ENCODE measurements at regions not wholly inside any gene's neighbourhood (a gene's known extent, or its start where the extent isn't known, plus 50 kb on each side); places are given as distances from the start of the nearest gene placed in this dataset.
A peak's percentile ranks its signal among the peaks of the same experiment; 100 is the strongest.

- DNase-seq = no peak
These were observed 317.3 kb downstream of the GADD45G start for GRCh38 chr9:89922099-89922498.

- DNase-seq = no peak
These were observed 318.4 kb downstream of the GADD45G start for GRCh38 chr9:89923174-89923573.

DNA sequence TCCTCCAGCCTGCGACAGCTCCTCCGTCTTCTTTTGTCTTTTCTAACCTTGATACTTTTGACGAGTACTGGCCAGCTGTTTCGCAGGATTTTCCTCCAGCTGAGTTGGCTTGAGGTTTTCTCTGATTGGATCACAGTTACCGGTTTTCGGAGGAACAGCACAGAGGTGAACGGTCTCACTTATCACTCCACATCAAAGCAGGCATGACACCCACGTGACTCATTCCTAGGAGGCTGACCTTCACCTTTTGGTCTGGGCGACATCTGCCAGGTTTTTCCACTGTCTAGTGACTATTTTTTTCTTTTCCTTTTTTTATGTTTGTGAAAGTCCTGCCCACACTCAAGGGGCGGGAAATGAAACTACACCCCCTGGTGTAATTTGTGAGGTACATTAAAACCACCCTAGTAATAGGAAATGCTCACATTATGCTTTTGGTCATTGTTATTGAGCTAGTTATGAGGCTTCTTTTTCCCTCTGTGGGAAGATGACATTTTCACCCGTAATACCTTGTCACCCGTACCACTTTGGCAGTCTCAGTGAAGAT is 319.2 kb downstream of the GADD45G start:
- peak; percentile 41 to 45 for DNase-seq

DNA sequence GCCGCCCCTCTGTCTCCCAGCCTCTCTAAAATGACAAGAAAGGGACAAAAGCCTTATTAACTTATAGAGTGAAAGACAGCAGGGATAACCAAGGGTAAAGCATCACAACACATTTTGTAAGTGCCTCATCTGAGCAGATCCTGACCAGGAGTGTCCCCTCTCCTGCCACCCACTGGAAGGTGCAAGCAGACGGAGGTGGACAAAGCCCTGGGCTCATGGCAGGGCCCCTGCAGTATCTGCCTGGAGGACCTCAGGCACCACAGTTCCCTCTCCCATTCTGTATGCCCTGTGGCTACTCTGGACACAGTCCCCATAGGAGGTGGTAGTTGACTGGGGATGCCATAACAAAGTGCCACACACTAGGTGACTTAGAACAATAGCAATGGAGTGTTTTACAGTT is 319.8 kb downstream of the GADD45G start:
- DNase-seq = no peak

GRCh38 chr9:89926167-89926566 is 321.4 kb downstream of the GADD45G start:
- no peak for DNase-seq

DNA sequence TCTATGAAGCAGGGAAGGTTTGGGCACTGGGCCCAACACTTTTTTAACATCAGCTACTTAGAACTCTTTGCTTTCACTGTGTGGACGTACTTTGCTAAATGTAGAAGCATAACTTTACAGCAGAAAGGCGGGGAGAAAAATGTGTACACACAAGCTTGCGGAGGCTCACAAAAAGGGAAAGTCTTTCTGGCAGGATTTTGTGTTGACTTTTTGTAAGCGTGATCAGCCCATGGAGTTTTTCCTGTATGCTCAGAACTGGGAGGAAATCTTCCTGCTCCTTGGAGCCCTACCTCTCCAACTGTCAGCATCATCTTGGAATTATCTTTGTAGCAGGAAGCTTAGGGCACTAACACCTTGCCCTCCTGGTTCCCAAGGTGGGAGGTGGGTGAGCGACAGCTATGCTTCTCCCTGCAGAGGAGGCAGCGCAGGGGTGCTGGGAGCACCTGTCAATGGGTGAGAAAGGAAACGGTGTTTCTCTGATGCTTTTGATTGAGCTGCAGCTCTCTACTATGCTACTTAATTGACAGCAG is 321.9 kb downstream of the GADD45G start:
- no peak for DNase-seq

GRCh38 chr9:89928106-89928505 is 323.3 kb downstream of the GADD45G start:
- DNase-seq = no peak

GRCh38 chr9:89928521-89929275 is 323.9 kb downstream of the GADD45G start:
- DNase-seq = no peak

DNA sequence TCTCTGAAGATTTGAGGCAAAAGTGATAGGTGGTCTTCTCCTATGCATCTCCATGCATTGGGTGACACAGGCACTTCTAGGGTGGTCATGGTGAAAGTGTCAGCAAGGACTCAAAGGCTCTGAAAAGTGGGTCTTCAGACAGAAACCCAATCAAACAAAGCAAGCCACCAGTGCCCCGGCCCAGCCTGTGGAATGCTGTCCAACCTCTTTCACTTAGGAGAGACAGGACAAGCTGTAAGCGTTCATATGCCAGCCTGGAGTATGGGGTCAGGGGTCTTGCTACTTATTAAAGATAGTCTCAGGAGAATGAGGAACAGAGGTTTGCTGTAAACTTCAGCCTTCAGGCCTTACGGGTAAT is 324.5 kb downstream of the GADD45G start:
- DNase-seq = no peak

GRCh38 chr9:89929673-89930480 is 325.1 kb downstream of the GADD45G start:
- no peak for DNase-seq

- no peak for DNase-seq
These were observed 328.8 kb downstream of the GADD45G start for GRCh38 chr9:89933578-89933977.

- DNase-seq = no peak
These were observed 330.3 kb downstream of the GADD45G start for GRCh38 chr9:89935115-89935514.

- DNase-seq = no peak
These were observed 331.0 kb downstream of the GADD45G start for GRCh38 chr9:89935801-89936200.

DNA sequence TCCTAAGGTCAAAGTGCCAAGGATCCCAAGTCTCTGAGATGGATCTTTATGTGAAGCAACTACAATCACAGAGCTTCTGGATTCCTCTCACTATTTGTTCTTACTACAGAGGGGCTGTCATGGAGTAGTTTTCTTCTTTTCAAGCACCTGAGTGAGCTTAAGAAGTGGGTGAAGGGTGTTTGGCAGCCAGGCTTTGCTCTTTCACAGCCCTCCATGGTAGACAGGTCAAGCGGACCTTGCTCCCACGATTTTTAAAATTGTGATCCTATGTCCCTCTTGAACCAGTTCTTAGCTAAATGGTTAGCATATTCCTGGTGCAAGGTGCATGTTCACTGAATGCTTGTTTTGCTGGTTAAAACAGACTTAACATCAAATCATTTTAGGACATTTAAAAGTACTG is 332.2 kb downstream of the GADD45G start:
- DNase-seq = no peak

DNA sequence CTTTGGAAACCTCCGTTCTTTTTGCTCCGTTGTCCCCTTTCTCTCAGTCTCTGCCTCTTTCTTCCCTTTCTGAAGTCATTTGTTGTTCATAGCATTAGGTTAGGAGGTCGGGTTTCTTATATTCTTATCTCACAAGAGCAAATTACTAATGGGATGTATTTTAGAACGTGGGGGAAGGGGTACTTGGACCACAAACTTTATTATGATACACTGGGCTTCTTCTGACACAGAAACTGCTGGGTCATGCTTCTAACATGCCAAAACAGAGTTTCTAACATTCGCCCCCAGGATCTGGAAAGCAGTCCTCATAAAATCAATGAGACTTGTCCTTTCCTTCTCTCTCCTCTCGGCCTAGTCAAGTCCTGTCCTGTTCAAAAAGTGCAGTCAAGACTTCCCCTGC is 334.4 kb downstream of the GADD45G start:
- no peak for DNase-seq

- DNase-seq = no peak
These were observed 334.9 kb downstream of the GADD45G start for GRCh38 chr9:89939626-89940292.

DNA sequence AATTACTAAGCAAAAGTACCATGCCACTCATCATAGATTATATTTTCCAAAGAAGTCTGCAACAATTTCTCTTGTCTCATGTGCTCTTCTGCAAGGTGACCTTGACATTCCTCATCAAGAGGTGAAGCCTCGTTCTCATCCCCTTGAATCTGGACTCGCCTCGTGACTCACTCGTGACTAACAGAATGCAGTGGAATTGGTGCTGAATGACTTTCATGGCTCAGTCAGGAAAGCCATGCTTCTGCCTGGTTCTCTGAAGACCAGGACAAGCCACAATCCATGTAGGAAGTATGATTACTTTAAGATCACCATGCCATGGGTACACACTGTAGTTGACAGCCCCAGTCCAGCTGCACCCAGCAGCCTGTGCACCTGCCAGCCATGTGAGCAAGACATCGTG is 335.8 kb downstream of the GADD45G start:
- no peak for DNase-seq

DNA sequence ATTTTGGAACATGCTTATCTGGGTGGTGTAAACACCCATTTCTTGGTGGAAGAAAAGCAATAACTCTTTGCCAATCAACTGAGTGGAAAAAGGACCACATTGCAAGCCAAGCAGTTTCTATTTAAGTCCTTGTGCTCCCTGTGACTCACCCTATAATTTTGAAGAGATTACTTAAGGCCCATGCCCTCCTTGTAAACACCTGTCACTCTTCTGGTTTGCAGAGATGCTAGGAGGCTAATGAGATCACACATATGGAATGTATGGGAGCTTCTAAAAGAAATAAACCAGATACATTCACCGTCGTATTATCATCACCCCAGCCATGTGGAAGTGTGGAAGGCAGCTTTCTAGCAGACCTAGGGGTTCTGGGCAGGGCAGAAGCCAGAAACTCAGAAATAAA is 337.1 kb downstream of the GADD45G start:
- no peak for DNase-seq

- DNase-seq = no peak
These were observed 337.8 kb downstream of the GADD45G start for GRCh38 chr9:89942643-89943042.

- DNase-seq = no peak
These were observed 338.5 kb downstream of the GADD45G start for GRCh38 chr9:89943309-89943708.

DNA sequence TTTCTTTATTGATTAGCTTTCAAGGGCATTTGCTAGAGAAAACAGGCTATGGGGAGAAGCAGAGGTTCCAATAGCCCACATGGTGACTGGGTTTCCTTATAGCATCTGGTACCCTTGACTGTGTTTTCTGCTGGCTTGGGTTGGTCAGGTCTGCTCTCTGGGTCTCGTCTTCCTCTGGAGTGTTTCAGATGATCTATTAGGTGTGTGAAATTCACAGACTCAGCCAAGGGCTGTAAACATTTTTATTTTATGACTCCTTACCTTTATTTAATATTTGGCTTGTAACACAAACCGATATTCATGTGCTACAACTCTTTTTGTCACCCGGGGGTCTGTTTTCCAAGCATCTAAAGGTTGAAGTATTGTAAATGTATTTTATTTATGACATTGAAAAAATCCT is 338.9 kb downstream of the GADD45G start:
- no peak for DNase-seq

- DNase-seq = no peak
These were observed 340.3 kb downstream of the GADD45G start for GRCh38 chr9:89945133-89945532.

- DNase-seq = no peak
These were observed 341.9 kb downstream of the GADD45G start for GRCh38 chr9:89946741-89947140.

Data from stimulated activated CD4-positive, alpha-beta T cell treated with anti-CD3 and anti-CD28 coated beads, Interleukin-2, amount 100 ng/mL, for 48 hours (primary cell).